D721Med (cell line): ENCODE measurements at regions not wholly inside any gene's neighbourhood (a gene's known extent, or its start where the extent isn't known, plus 50 kb on each side); places are given as distances from the start of the nearest gene placed in this dataset.
"Not testable (repeated sequence)": the region's sequence is repeated elsewhere in the genome, so short reads cannot be mapped to it uniquely, and the experiment has no call there.

ENCODE experiments used
- DNase-seq: peaks from one replicate; pipeline ENCODE4 v3.0.0; 2011; ENCODE audit warnings: low spot score; ENCODE audit not compliant: insufficient read length
- FAIRE-seq: peaks from 2 replicates; lab custom pipeline; 2011; peaks lifted over from hg19 to GRCh38; lab: Jason Lieb, UNC
- CTCF ChIP-seq: IDR thresholded peaks from 2 replicates; pipeline ENCODE4 v1.5.1; 2012; ENCODE audit warnings: mild to moderate bottlenecking, control low read depth; ENCODE audit not compliant: insufficient read depth; ENCODE audit errors: missing control alignments

GRCh38 chr2:64936809-64937208 is 52.4 kb upstream of the SLC1A4 start:
- TF ChIP-seq CTCF: no peak
- DNase-seq (no peak), FAIRE-seq (no peak)

GRCh38 chr2:64937314-64937686 is 51.9 kb upstream of the SLC1A4 start:
- FAIRE-seq, DNase-seq: not testable (repeated sequence)

GRCh38 chr2:64937687-64938491 is 51.3 kb upstream of the SLC1A4 start:
- no peak for FAIRE-seq

GRCh38 chr2:64938607-64939285 is 50.5 kb upstream of the SLC1A4 start:
- no peak for DNase-seq
- no peak for FAIRE-seq
- TF ChIP-seq CTCF: no peak

More at GRCh38 chr2:64937687-64938491, 51.3 kb upstream of the SLC1A4 start:
- TF ChIP-seq CTCF: no peak
- no peak for DNase-seq

GRCh38 chr2:64939332-64939917 is 49.8 kb upstream of the SLC1A4 start:
- FAIRE-seq (no peak), DNase-seq (no peak)
- TF ChIP-seq CTCF: no peak
